ENCODE measurements at regions not wholly inside any gene's neighbourhood (a gene's known extent, or its start where the extent isn't known, plus 50 kb on each side); places are given as distances from the start of the nearest gene placed in this dataset.

- TF ChIP-seq CTCF (IDR thresholded peaks at IDR 0.05; ENCODE audit: extremely low read depth in 1 of 2, insufficient read depth in 1 of 2, low read depth in 1 of 2, low read length in 2 of 2): no peak
- no peak for TF ChIP-seq MAX (IDR thresholded peaks at IDR 0.05; ENCODE audit: insufficient read depth, insufficient read length)
- no peak for TF ChIP-seq EZH2 (IDR thresholded peaks at IDR 0.05; ENCODE audit: borderline replicate concordance, low read depth, low read length, severe bottlenecking)
- no peak for TF ChIP-seq POLR2AphosphoS5 (IDR thresholded peaks at IDR 0.05; ENCODE audit: insufficient read depth, low read depth, low read length)
These were observed 471.8 kb upstream of the FLRT2 start for GRCh38 chr14:85058150-85058549.
